ENCODE measurements at regions not wholly inside any gene's neighbourhood (a gene's known extent, or its start where the extent isn't known, plus 50 kb on each side); places are given as distances from the start of the nearest gene placed in this dataset.

DNA sequence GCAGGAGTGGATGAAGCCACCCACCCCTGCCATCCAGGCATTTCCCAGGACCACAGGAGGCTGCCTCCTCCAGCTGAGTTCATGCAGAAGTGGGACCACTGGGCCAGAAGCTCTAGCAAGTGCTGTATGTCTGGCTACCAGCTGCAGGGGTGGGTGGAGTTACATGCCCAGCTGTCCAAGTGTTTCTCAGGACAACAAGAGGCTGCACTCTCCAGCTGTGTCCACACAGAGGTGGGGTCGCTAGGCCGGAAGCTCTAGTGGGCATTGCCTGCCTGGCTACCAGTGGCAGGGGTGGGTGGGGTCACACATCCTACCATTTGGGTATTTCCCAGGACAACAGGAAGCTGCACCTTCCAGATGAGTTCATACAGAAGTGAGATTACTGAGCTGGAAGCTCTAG, 234.0 kb upstream of the PPP2R3A start:
- TF ChIP-seq RAD21 (IDR thresholded peaks at IDR 0.05; ENCODE audit: low read depth) = no peak
- TF ChIP-seq FOXM1 (IDR thresholded peaks at IDR 0.05; ENCODE audit: borderline replicate concordance, low read depth) = no peak
- no peak for TF ChIP-seq TCF12 (IDR thresholded peaks at IDR 0.05; ENCODE audit: low read depth)
- TF ChIP-seq TEAD4 (IDR thresholded peaks at IDR 0.05) = no peak
- TF ChIP-seq, protein P1, sequence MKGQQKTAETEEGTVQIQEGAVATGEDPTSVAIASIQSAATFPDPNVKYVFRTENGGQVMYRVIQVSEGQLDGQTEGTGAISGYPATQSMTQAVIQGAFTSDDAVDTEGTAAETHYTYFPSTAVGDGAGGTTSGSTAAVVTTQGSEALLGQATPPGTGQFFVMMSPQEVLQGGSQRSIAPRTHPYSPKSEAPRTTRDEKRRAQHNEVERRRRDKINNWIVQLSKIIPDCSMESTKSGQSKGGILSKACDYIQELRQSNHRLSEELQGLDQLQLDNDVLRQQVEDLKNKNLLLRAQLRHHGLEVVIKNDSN (IDR thresholded peaks at IDR 0.05) = no peak
- TF ChIP-seq NFIC (IDR thresholded peaks at IDR 0.05) = no peak
- TF ChIP-seq, protein P2, sequence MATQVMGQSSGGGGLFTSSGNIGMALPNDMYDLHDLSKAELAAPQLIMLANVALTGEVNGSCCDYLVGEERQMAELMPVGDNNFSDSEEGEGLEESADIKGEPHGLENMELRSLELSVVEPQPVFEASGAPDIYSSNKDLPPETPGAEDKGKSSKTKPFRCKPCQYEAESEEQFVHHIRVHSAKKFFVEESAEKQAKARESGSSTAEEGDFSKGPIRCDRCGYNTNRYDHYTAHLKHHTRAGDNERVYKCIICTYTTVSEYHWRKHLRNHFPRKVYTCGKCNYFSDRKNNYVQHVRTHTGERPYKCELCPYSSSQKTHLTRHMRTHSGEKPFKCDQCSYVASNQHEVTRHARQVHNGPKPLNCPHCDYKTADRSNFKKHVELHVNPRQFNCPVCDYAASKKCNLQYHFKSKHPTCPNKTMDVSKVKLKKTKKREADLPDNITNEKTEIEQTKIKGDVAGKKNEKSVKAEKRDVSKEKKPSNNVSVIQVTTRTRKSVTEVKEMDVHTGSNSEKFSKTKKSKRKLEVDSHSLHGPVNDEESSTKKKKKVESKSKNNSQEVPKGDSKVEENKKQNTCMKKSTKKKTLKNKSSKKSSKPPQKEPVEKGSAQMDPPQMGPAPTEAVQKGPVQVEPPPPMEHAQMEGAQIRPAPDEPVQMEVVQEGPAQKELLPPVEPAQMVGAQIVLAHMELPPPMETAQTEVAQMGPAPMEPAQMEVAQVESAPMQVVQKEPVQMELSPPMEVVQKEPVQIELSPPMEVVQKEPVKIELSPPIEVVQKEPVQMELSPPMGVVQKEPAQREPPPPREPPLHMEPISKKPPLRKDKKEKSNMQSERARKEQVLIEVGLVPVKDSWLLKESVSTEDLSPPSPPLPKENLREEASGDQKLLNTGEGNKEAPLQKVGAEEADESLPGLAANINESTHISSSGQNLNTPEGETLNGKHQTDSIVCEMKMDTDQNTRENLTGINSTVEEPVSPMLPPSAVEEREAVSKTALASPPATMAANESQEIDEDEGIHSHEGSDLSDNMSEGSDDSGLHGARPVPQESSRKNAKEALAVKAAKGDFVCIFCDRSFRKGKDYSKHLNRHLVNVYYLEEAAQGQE (IDR thresholded peaks at IDR 0.05; ENCODE audit: low read depth) = no peak
- TF ChIP-seq ZBTB7A (IDR thresholded peaks at IDR 0.05; ENCODE audit: low read depth) = no peak
- TF ChIP-seq YY1 (IDR thresholded peaks at IDR 0.05; ENCODE audit: low read depth) = no peak
- TF ChIP-seq, protein P3, sequence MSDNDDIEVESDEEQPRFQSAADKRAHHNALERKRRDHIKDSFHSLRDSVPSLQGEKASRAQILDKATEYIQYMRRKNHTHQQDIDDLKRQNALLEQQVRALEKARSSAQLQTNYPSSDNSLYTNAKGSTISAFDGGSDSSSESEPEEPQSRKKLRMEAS (IDR thresholded peaks at IDR 0.05) = no peak
- TF ChIP-seq CEBPB (IDR thresholded peaks at IDR 0.05) = no peak
- no peak for TF ChIP-seq CREB1 (IDR thresholded peaks at IDR 0.05; ENCODE audit: low read depth)
- no peak for TF ChIP-seq EP300 (IDR thresholded peaks at IDR 0.05; ENCODE audit: borderline replicate concordance)
- no peak for TF ChIP-seq EGR1 (IDR thresholded peaks at IDR 0.05)
- TF ChIP-seq TAF1 (IDR thresholded peaks at IDR 0.05; ENCODE audit: low read depth) = no peak

DNA sequence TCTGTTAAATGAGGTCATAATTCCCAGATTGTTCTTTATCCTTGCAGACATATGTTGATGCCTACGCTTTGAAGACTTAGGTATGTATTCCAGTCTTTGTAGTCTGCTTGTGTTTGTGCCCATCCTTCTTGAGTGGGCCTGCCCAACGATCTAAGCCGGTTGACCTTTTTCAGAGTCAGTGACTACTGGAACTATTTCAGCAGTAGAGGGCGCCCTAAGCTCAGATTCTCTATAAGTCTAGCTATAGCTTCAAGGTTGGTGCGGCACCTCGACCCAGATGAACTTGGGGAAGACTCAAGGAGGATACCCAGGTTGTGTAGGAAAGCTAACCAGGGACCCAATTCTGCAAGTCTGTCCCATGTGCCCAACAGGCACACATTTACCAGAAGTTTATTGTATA, 228.8 kb upstream of the PPP2R3A start:
- TF ChIP-seq, protein P3 (IDR thresholded peaks at IDR 0.05) = no peak
- TF ChIP-seq RAD21 (IDR thresholded peaks at IDR 0.05; ENCODE audit: low read depth) (peak; percentile 80), ZBTB7A (IDR thresholded peaks at IDR 0.05; ENCODE audit: low read depth) (no peak), YY1 (IDR thresholded peaks at IDR 0.05; ENCODE audit: low read depth) (no peak), CEBPB (IDR thresholded peaks at IDR 0.05) (no peak), EP300 (IDR thresholded peaks at IDR 0.05; ENCODE audit: borderline replicate concordance) (no peak)

DNA sequence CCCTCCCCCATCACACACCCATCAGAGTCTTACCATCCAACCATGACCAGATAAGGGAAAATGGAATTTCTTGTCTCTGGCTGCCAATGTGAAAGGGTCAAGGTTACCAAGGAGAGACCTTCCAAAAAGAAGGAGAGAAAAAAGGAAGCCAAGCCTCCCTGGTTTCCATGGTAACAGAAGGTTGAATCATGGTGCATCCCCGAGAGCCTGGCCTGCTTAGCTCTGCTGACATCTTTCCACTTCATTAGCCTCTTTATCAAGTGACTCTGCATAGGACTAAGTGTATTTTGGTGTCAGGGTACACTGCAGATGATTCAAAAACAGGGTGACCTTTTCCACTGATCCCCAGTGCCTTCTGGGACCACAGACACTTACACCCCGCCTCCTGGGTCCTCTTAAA, 225.7 kb upstream of the PPP2R3A start:
- TF ChIP-seq NFIC (IDR thresholded peaks at IDR 0.05) = no peak
- TF ChIP-seq TAF1 (IDR thresholded peaks at IDR 0.05; ENCODE audit: low read depth) = no peak
- TF ChIP-seq ZBTB7A (IDR thresholded peaks at IDR 0.05; ENCODE audit: low read depth) = no peak
- no peak for TF ChIP-seq EP300 (IDR thresholded peaks at IDR 0.05; ENCODE audit: borderline replicate concordance)
- TF ChIP-seq, protein P2 (IDR thresholded peaks at IDR 0.05; ENCODE audit: low read depth) = no peak
- TF ChIP-seq CEBPB (IDR thresholded peaks at IDR 0.05) = no peak
- TF ChIP-seq RAD21 (IDR thresholded peaks at IDR 0.05; ENCODE audit: low read depth) = no peak
- no peak for TF ChIP-seq YY1 (IDR thresholded peaks at IDR 0.05; ENCODE audit: low read depth)
- TF ChIP-seq TEAD4 (IDR thresholded peaks at IDR 0.05) = no peak
- TF ChIP-seq FOXM1 (IDR thresholded peaks at IDR 0.05; ENCODE audit: borderline replicate concordance, low read depth) = no peak
- TF ChIP-seq TCF12 (IDR thresholded peaks at IDR 0.05; ENCODE audit: low read depth) = no peak
- TF ChIP-seq, protein P3 (IDR thresholded peaks at IDR 0.05) = no peak
- TF ChIP-seq CREB1 (IDR thresholded peaks at IDR 0.05; ENCODE audit: low read depth) = no peak

DNA sequence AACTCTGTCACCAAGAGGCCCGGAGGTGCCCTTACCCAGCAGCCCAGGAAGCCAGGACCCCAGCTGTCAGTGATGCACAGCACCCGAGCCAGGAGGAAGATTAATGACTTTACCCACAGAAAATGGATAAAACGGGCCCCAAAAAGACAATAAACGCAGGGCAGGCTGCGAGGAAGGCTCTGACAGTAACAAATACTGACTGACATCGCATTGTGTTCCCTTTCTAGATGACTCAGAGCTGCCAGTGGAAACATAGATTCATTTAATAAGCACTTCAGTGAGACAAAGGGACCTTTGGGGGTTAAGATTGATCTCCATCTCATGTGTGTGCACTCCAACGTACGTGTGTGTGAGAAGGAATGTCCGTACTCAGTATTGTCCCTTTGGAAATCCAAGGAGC, 225.3 kb upstream of the PPP2R3A start:
- TF ChIP-seq YY1 (IDR thresholded peaks at IDR 0.05; ENCODE audit: low read depth) (no peak), EGR1 (IDR thresholded peaks at IDR 0.05) (no peak), CEBPB (IDR thresholded peaks at IDR 0.05) (no peak), CREB1 (IDR thresholded peaks at IDR 0.05; ENCODE audit: low read depth) (no peak), TAF1 (IDR thresholded peaks at IDR 0.05; ENCODE audit: low read depth) (no peak), ZBTB7A (IDR thresholded peaks at IDR 0.05; ENCODE audit: low read depth) (no peak), RAD21 (IDR thresholded peaks at IDR 0.05; ENCODE audit: low read depth) (no peak), TCF12 (IDR thresholded peaks at IDR 0.05; ENCODE audit: low read depth) (no peak), EP300 (IDR thresholded peaks at IDR 0.05; ENCODE audit: borderline replicate concordance) (no peak), NFIC (IDR thresholded peaks at IDR 0.05) (no peak), TEAD4 (IDR thresholded peaks at IDR 0.05) (no peak), FOXM1 (IDR thresholded peaks at IDR 0.05; ENCODE audit: borderline replicate concordance, low read depth) (no peak)
- TF ChIP-seq, protein P2 (IDR thresholded peaks at IDR 0.05; ENCODE audit: low read depth) = no peak
- TF ChIP-seq, protein P1 (IDR thresholded peaks at IDR 0.05) = no peak
- TF ChIP-seq, protein P3 (IDR thresholded peaks at IDR 0.05) = no peak

Data from Ishikawa (cell line).